ENCODE measurements at regions not wholly inside any gene's neighbourhood (a gene's known extent, or its start where the extent isn't known, plus 50 kb on each side); places are given as distances from the start of the nearest gene placed in this dataset.

GRCh38 chr2:42878581-42878980 is 86.2 kb upstream of the HAAO start:
- TF ChIP-seq SIN3A (IDR thresholded peaks at IDR 0.05; ENCODE audit: borderline replicate concordance, insufficient read depth, low read length) (no peak), FOXP2 (optimal IDR thresholded peaks at IDR 0.05; ENCODE audit: borderline replicate concordance, extremely low read depth, extremely low read length, insufficient read depth) (no peak), TAF1 (IDR thresholded peaks at IDR 0.05; ENCODE audit: borderline replicate concordance, insufficient read depth, low read length) (no peak), REST (IDR thresholded peaks at IDR 0.05; ENCODE audit: insufficient read depth in 1 of 2, low read depth in 2 of 2, low read length in 2 of 2) (no peak), POLR2AphosphoS5 (IDR thresholded peaks at IDR 0.05; ENCODE audit: low read depth, low read length) (no peak)

- TF ChIP-seq POLR2AphosphoS5 (IDR thresholded peaks at IDR 0.05; ENCODE audit: low read depth, low read length) = no peak
- no peak for TF ChIP-seq SIN3A (IDR thresholded peaks at IDR 0.05; ENCODE audit: borderline replicate concordance, insufficient read depth, low read length)
- no peak for TF ChIP-seq TAF1 (IDR thresholded peaks at IDR 0.05; ENCODE audit: borderline replicate concordance, insufficient read depth, low read length)
- no peak for TF ChIP-seq FOXP2 (optimal IDR thresholded peaks at IDR 0.05; ENCODE audit: borderline replicate concordance, extremely low read depth, extremely low read length, insufficient read depth)
- no peak for TF ChIP-seq REST (IDR thresholded peaks at IDR 0.05; ENCODE audit: insufficient read depth in 1 of 2, low read depth in 2 of 2, low read length in 2 of 2)
Observed at GRCh38 chr2:42877936-42878335, 85.6 kb upstream of the HAAO start.

GRCh38 chr2:42877511-42877910 is 85.1 kb upstream of the HAAO start:
- TF ChIP-seq TAF1 (IDR thresholded peaks at IDR 0.05; ENCODE audit: borderline replicate concordance, insufficient read depth, low read length) (no peak), FOXP2 (optimal IDR thresholded peaks at IDR 0.05; ENCODE audit: borderline replicate concordance, extremely low read depth, extremely low read length, insufficient read depth) (no peak), POLR2AphosphoS5 (IDR thresholded peaks at IDR 0.05; ENCODE audit: low read depth, low read length) (no peak), REST (IDR thresholded peaks at IDR 0.05; ENCODE audit: insufficient read depth in 1 of 2, low read depth in 2 of 2, low read length in 2 of 2) (no peak), SIN3A (IDR thresholded peaks at IDR 0.05; ENCODE audit: borderline replicate concordance, insufficient read depth, low read length) (no peak)

- TF ChIP-seq REST (IDR thresholded peaks at IDR 0.05; ENCODE audit: insufficient read depth in 1 of 2, low read depth in 2 of 2, low read length in 2 of 2) (no peak), SIN3A (IDR thresholded peaks at IDR 0.05; ENCODE audit: borderline replicate concordance, insufficient read depth, low read length) (no peak), FOXP2 (optimal IDR thresholded peaks at IDR 0.05; ENCODE audit: borderline replicate concordance, extremely low read depth, extremely low read length, insufficient read depth) (no peak), POLR2AphosphoS5 (IDR thresholded peaks at IDR 0.05; ENCODE audit: low read depth, low read length) (no peak), TAF1 (IDR thresholded peaks at IDR 0.05; ENCODE audit: borderline replicate concordance, insufficient read depth, low read length) (no peak)
Observed at GRCh38 chr2:42876326-42876751, 84.0 kb upstream of the HAAO start.

GRCh38 chr2:42875880-42876279 is 83.5 kb upstream of the HAAO start:
- TF ChIP-seq REST (IDR thresholded peaks at IDR 0.05; ENCODE audit: insufficient read depth in 1 of 2, low read depth in 2 of 2, low read length in 2 of 2) (no peak), POLR2AphosphoS5 (IDR thresholded peaks at IDR 0.05; ENCODE audit: low read depth, low read length) (no peak), TAF1 (IDR thresholded peaks at IDR 0.05; ENCODE audit: borderline replicate concordance, insufficient read depth, low read length) (no peak), SIN3A (IDR thresholded peaks at IDR 0.05; ENCODE audit: borderline replicate concordance, insufficient read depth, low read length) (no peak), FOXP2 (optimal IDR thresholded peaks at IDR 0.05; ENCODE audit: borderline replicate concordance, extremely low read depth, extremely low read length, insufficient read depth) (no peak)

Data from PFSK-1 (cell line).